ENCODE measurements at regions not wholly inside any gene's neighbourhood (a gene's known extent, or its start where the extent isn't known, plus 50 kb on each side); places are given as distances from the start of the nearest gene placed in this dataset.

DNA sequence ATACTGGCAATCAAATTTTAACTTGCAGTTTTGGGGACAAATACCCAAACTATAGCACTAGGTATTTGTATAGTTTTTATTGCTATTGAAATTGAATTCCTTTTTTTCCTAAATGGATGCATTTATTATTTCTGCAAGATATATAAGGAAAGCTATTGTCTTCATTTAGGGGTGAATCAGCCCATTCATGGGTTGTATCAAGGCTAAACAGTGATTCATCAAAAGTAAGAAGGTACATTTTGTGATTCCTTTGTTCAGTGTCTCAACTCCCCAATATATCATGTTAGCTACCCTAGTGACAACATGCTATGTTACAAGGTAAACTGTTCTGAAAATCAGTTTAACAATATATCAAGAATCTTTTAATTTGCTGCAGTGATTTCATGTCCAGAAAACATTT lies 185.7 kb downstream of the PLK2 start:
- TF ChIP-seq, protein P1, sequence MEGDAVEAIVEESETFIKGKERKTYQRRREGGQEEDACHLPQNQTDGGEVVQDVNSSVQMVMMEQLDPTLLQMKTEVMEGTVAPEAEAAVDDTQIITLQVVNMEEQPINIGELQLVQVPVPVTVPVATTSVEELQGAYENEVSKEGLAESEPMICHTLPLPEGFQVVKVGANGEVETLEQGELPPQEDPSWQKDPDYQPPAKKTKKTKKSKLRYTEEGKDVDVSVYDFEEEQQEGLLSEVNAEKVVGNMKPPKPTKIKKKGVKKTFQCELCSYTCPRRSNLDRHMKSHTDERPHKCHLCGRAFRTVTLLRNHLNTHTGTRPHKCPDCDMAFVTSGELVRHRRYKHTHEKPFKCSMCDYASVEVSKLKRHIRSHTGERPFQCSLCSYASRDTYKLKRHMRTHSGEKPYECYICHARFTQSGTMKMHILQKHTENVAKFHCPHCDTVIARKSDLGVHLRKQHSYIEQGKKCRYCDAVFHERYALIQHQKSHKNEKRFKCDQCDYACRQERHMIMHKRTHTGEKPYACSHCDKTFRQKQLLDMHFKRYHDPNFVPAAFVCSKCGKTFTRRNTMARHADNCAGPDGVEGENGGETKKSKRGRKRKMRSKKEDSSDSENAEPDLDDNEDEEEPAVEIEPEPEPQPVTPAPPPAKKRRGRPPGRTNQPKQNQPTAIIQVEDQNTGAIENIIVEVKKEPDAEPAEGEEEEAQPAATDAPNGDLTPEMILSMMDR (conservative IDR thresholded peaks at IDR 0.05 in 1 of 2, IDR thresholded peaks at IDR 0.05 in 1 of 2; ENCODE audit: extremely low read depth in 1 of 2, insufficient read depth in 1 of 2, low read depth in 1 of 2, low read length in 2 of 2): no peak
- TF ChIP-seq EZH2 (IDR thresholded peaks at IDR 0.05; ENCODE audit: borderline replicate concordance, low read length): no peak
